ENCODE measurements at regions not wholly inside any gene's neighbourhood (a gene's known extent, or its start where the extent isn't known, plus 50 kb on each side); places are given as distances from the start of the nearest gene placed in this dataset.
"Not testable (repeated sequence)": the region's sequence is repeated elsewhere in the genome, so short reads cannot be mapped to it uniquely, and the experiment has no call there.

DNA sequence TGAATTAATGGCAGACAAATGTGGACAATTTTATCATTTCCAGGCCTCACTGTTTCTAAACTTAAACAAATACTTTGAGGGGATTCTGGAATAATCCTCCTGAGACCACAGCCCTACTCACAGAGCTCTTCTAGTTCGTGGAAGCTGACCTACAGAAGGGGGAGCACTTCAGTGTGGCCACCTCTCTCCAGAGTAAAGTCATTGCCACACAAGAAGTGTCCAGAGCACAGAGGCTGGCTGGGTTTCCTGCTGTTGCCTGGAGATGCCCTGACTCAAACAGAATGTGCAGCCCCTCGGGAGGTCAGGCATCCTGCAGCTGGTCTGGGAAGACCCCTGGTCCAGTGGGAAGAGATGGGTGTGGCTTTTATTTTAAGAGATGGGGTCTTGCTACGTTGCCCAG is 110.9 kb downstream of the QRSL1 start:
- no peak for DNase-seq

DNA sequence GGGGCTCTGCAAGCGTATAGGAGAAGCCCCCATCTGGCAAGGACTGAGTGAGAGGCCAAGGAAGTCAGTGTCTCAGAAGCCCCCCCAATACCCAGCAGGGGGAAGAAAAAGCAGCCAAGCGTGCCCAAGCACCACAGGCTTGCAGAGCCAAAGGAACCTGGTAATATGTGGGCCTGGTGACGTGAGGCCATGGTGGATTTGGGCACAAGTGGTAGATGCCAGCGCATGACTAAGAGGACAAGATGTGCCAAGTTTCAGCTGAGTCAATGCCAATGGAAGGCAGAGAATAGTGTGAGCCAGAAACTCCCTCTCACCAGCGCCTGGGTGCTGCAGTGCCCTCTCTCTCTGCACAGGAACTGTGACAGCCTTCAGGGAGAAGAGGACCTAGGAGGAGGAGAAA is 110.0 kb downstream of the QRSL1 start:
- DNase-seq: no peak

DNA sequence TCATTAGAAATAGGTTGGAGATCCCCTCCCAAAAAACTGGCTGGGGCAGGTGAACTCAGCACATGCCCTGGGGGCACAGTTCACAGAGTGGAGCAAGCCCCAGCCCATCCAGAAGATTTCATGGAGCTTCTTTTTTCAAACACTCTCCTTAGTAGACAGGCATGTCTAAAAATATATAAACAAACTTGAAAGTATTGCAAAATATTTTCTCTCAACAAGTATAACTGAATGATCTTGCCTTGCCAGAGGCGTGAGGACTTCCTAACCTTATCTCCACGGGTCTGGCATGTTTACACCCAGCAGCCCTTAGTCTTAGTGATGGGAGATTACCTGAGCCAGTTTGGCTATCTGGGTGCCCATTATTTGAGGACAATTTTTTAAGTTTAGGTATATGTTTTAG is 107.1 kb downstream of the QRSL1 start:
- DNase-seq: no peak

DNA sequence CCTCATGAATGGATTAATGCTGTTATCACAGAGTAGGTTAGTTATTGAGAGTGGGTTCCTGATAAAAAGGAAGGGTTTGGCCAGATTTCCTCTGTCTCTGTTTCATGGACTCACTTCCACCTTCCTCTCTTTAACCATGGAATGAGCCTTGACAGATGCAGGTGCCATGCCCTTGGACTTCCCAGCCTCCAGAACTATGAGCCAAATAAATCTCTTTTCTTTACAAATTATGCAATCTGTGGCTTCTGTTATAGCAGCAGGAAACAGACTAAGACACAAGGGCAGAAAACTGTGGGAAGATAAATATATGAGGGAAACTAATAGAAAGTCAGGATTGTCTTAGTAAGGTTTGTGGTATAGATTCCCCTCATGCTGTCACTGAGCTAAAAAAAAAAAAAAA is 106.5 kb downstream of the QRSL1 start:
- DNase-seq: no peak

DNA sequence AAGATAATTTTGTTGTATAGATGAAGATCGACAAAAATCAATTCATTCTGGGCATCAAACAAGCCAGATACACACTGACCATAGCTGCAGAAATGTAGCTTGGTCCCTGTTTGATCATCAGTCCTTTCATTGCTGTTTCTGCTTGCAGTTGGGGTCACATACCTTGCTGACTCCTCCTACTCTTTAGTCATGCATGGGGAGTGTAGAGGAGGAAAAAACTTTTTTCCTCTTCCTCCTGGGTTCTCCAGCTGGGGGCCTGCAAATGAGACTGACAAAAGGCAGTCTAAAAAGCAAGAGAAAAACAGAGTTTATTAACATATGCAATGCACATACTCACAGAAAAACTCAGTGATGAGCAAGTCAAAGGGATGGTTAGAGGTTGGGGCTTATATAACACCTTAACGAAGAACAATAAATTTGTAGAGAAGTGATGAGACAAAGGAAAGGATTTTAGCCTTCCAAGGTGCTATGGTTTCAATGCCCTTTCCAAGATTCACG is 105.8 kb downstream of the QRSL1 start:
- no peak for DNase-seq

DNA sequence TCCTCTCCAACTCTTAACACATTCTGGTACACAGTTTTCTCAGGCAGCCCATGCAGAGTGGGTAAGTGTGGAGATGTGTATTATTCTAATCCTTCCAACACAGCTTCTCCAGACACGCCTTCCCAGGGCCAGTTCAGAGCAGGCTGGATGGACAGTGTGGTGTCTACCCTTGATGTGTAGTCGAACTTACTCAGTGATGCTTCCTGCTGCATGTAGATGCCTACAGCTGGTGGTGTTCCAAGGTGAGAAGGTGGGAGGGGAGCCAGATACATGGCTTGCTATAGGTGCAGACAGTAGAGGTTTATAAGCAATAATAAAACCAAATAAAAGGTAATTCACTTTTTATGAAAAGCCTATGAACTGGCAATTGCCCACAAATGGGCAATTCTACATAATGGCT is 104.0 kb downstream of the QRSL1 start:
- DNase-seq: peak in 1 of 2 experiments; percentile 49

DNA sequence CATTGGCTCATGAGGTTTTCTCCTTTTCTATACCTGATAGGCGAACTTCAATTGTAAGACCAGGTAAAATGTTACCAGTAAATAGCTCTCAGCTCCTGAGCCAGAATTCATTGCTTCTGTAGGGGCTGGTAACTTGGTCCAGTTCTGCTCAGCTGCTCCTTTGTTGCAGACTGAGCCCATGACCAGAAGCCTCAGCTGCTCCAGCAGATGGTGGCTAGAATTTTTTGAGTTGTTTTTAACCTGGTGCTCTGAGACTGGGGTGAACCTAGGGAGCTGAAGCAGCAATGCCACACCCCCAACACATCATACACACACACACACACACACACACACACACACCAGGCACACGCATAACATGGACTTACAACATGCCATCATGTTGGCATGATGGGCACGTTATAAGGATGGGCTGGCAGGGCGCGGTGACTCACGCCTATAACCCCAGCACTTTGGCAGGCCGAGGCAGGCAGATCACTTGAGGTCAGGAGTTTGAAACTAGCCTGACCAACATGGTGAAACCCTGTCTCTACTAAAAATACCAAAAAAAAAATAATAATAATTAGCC is 103.1 kb downstream of the QRSL1 start:
- DNase-seq: no peak

DNA sequence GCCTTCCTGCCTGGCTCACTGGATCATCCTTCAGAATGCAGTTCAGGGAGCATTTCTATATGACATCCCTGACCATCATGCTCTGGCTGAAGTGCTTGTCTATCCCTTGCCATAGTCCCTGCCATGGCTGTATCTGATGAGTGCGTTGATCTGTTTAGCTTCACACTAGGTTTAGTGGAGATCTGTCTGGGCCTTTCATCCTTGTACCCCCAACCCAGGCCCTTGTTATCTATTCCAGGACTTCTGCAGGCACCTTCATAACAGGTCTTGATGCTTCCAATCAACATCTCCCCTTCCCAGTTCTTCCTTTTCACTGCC is 102.4 kb downstream of the QRSL1 start:
- DNase-seq: no peak

DNA sequence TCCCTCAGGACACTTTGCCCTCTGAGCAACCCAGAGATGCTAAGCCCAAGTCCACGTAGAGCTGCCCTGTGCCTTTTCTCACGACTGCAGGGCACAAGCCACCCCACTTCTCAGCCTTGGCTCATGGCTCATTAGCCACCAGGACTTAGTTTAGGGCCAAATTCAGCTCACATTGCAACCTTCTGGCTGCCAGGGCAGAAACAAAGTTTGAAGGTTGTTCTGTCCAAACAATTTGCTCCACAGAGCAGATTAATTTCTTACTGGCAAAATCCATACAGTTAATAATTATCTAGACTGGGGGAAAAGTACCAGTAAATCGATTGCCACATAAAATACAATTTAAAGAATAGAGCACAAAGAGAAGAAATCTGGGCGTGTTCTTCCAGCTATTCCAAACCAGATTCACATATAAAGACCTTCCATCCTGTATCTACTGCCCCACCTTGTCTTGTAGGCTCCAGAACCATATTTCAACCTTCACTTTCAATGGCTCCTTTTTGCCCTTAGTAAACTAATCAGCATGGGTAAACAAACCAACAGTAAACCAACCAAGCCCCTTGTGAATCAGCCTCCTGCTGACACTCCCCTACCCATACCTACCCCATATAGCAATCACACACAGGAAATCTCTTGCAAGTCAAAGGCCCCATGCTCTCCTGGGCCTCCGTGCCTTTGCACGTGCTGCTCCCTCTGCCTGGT is 101.9 kb downstream of the QRSL1 start:
- no peak for DNase-seq

DNA sequence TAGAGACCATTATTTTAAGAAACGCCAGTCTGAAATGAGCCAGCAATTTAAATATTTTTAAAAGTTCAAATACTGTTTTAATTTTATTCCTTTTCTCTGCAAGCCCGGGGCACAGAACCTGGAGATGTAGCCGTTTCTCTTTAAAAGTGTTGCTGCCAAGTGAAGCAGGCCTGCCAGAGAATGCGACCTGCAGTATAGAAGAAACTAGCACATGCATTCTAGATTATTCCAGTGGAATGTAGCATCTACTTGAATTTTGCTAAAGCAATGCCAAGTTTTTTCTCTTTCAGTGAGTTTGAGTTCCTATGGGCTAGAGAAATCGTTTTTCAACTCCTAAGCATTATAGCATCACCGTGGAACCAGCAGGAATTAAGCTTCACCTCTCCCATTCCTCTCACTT is 101.3 kb downstream of the QRSL1 start:
- no peak for DNase-seq

DNA sequence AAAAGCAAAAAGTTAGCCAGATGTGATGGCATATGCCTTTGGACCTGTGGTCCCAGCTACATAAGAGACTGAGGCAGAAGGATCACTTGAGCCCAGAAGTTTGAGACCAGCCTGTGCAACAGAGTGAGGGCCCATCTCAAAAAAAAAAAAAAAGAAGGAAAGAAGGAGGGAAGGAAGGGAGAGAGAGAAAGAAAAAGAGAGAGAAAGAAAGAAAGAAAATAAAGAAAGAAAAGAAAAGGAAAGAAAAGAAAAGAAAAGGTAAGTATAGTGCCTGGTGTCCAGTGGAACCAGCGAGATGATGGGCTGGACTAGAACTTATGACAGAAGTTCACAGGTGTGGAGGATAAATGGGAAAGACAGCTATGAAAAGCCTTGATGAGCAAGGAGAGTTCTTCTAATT is 100.9 kb downstream of the QRSL1 start:
- DNase-seq: no peak

DNA sequence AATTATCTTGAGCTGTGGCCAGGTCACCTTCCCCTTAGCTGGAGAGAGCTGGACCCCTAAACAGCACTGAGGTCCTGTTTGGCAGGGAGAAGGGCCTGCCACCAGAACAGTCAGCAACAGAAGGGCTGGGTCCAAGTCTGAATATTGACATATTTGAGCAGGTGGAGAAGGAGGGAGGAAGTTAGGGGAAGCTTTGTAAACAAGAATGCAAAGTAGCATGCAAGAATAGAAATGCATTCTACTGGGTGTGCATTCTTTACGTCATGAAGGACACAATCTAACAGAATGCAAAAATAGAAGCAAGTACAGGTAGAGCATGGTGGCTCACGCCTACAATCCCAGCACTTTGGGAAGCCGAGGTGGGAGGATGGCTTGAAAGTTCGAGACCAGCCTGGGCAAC is 100.5 kb downstream of the QRSL1 start:
- no peak for DNase-seq

DNA sequence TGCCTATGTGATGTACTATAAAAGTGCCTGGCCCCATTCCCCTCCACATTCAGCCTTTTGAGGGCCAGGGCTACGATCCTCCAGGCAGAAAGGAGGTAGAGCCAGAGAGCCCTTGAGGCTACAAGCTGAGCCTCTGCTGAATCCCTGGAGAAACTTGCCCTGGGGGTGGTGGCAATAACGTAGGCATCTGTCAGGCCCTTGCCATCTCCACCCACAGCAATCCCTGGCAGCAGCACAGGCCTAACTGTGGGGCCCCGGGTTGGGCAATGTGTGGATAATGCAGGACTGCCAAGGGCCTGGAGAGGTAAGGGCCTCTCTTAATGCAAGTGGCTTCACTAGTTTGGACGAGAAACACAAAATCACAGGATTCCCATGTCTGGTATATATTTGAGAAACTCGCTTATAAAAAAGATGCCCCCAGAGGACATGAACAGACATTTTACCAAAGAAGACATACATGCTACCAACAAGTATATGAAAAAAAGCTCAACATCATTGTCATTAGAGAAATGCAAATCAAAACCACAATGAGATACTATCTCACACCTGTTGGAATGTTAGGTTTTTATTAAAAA is 99.0 kb downstream of the QRSL1 start:
- no peak for DNase-seq

DNA sequence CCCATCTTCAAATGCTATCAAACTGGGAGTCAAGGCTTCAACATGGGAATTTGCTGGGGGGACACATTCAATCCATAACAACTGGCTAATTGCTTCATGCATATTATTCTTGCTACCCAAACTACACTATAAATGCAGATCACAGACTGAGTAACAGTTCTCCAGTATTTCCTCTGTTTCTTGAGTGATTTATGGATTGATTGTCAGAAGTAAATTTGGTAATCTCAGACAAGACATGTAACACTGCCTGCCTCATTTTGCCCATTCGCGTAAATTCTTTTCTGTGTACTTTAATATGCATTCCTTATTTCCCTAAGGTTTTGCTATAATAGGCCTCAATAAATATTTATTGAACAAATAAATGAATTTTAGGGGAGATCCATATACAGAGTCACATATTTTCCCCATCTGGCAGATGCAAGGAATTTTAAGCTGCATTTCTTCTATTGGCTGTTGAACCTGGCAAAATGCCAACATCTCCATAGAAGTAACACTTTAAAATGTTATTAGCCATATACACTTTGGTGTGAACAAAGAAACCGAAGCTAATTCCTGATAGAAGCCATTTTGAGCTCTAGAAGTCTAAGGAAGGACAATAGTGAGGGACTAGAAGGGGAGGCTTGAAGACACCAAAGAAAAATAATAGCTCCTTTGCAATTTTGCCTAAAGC is 98.2 kb downstream of the QRSL1 start:
- peak in 1 of 2 experiments; percentile 44 for DNase-seq

DNA sequence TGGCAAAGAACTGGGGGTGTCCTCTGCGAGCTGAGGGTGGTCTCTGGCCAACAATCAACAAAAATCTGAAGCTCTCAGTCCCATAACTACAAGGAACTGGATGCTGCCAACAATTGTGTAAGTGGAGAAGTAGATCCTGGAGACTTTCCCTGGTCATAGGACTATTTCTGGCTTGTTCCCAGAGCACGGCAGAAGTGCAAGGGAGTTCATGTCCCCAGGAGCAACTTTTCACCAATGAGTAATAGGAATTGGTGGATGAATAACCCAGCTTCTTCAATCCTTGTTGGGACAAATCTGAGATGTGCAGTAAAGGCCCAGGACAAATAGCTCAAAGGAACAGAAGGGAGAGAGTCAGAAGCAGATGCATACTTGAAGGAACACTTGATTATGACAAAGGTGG is 95.5 kb downstream of the QRSL1 start:
- DNase-seq: no peak

DNA sequence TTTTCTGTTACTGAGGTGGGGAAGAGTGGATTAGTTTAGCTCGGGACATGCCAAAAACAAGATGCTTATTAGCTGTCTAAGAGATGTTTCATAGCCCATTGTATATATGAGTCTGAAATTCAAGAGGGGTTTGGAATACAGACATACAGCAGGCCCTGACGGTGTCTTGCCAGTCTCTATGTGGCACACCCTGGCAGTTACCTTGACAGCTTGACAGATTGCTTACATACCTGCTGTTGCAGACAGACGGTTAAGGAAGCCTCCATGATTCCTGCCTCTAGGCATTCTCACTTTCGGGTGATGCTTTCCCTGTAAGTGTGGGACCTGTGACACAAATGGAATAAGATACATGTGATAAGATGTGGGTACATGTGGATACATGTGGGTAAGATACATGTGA is 95.0 kb downstream of the QRSL1 start:
- no peak for DNase-seq

DNA sequence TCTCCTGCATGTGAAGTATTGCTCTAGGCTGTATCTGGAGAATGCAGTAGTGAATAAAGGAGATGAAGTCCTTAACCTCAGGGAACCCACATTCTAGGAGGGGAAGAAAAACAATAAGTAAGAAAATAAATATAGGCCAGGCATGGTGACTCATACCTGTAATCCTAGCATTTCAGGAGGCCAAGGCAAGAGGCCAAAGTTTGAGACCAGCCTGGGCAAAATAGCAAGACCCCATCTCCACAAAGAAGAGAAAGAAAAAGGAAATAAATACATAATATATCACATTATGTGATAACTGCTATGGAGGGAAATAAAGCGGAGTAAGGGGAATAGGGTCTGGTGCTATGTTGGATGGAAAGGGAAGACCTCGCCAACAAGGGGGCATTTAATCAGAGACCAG is 94.0 kb downstream of the QRSL1 start:
- DNase-seq: not testable (repeated sequence)

DNA sequence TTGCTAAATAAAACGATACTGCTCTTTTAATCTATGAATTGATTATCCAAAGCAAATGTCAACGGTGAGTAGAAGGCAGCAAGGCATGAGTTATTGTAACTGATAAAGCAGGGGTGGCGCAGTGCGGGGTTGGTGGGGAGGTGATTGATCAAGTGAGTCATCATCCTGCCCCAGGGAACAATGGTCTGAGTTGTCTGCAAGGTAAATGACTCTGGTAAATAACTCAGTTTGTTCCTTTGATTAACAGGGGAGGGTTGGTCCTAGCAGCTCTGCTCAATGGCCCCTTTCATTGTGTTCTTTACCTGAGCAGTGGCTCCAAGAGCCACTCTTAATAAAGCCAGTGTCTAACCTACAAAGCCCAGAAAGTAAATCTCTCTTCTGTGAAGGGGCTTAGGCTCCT is 91.8 kb downstream of the QRSL1 start:
- not testable (repeated sequence) for DNase-seq
